Pons (tissue), 1 donor: ENCODE measurements at regions not wholly inside any gene's neighbourhood (a gene's known extent, or its start where the extent isn't known, plus 50 kb on each side); places are given as distances from the start of the nearest gene placed in this dataset.
"Not testable (repeated sequence)": the region's sequence is repeated elsewhere in the genome, so short reads cannot be mapped to it uniquely, and the experiment has no call there.

Experiments used
- DNase-seq: peaks from one replicate; pipeline ENCODE4 v3.0.0-alpha.2; 2016; ENCODE audit warnings: low spot score

GRCh38 chr4:1572964-1573720, 111.0 kb downstream of the FAM53A start:
- DNase-seq = no peak

- DNase-seq = no peak
Measured at GRCh38 chr4:1572521-1572920, 111.6 kb downstream of the FAM53A start.

GRCh38 chr4:1572010-1572385, 112.1 kb downstream of the FAM53A start:
- DNase-seq = no peak

GRCh38 chr4:1571165-1572009, 112.7 kb downstream of the FAM53A start:
- DNase-seq = no peak

GRCh38 chr4:1570291-1571164, 113.6 kb downstream of the FAM53A start:
- no peak for DNase-seq

- no peak for DNase-seq
Measured at GRCh38 chr4:1569461-1570151, 114.5 kb downstream of the FAM53A start.

GRCh38 chr4:1568855-1569460, 115.2 kb downstream of the FAM53A start:
- no peak for DNase-seq

GRCh38 chr4:1567808-1568581, 116.1 kb downstream of the FAM53A start:
- no peak for DNase-seq

- no peak for DNase-seq
Measured at GRCh38 chr4:1567519-1567807, 116.7 kb downstream of the FAM53A start.

GRCh38 chr4:1566838-1567518, 117.1 kb downstream of the FAM53A start:
- DNase-seq = no peak

GRCh38 chr4:1566301-1566837, 117.7 kb downstream of the FAM53A start:
- DNase-seq = not testable (repeated sequence)

- DNase-seq = no peak
Measured at GRCh38 chr4:1565598-1566295, 118.4 kb downstream of the FAM53A start.

- no peak for DNase-seq
Measured at GRCh38 chr4:1564535-1565375, 119.4 kb downstream of the FAM53A start.

- no peak for DNase-seq
Measured at GRCh38 chr4:1563768-1564485, 120.2 kb downstream of the FAM53A start.

- DNase-seq = no peak
Measured at GRCh38 chr4:1563241-1563640, 120.9 kb downstream of the FAM53A start.

- DNase-seq = no peak
Measured at GRCh38 chr4:1562771-1563170, 121.3 kb downstream of the FAM53A start.

GRCh38 chr4:1562371-1562770, 121.7 kb downstream of the FAM53A start:
- no peak for DNase-seq
